DMS79 treated with DMSO at 0.1 percent for 48 hours (cell line): ENCODE measurements at regions not wholly inside any gene's neighbourhood (a gene's known extent, or its start where the extent isn't known, plus 50 kb on each side); places are given as distances from the start of the nearest gene placed in this dataset.

Experiments used
- DNase-seq: peaks from one replicate; lab custom pipeline; 2025; lab: John Stamatoyannopoulos, UW

DNA sequence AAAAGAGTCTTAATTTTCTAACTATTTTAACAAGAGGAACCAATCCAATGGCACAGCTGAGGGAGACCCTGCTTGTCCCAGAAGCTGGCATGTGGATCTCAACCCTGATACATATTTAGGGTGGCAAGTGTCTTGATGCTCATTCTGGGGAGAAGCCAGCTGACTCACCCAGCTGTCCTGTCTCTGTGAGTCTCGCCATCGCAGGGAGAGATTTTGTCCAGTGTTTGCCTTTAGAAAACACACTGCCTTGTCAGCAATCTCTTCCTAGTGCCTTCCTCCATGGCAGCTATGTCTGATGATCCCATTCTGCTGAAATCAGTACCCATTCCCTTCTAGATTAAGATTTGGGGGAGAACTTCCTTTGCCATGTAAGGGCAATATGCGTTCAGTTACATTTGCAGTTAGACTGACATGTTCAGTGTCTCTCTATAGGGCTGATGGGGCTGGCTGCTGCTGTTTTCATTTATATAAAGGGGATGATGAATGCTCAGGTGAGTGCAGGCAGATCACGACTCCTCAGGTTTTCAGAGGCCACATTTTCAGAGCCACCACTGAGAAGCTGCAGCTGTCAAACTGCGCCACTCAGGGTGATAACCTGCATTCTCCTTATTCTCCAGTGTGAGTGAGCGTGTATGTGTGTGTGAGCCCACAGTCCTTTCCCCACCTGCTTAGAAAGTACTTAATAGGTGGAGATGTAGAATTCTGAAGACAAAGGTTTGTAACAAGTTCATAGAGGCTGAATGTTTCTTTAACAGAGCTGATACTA is 217.0 kb downstream of the GAS1 start:
- DNase-seq: no peak

GRCh38 chr9:86724529-86724928 is 222.8 kb downstream of the GAS1 start:
- DNase-seq: no peak

- no peak for DNase-seq
These were observed 224.0 kb downstream of the GAS1 start for GRCh38 chr9:86723346-86723745.

- DNase-seq: no peak
These were observed 224.6 kb downstream of the GAS1 start for GRCh38 chr9:86722706-86723075.

GRCh38 chr9:86721843-86722705 is 225.2 kb downstream of the GAS1 start:
- DNase-seq: no peak

- no peak for DNase-seq
These were observed 226.0 kb downstream of the GAS1 start for GRCh38 chr9:86721226-86721781.

- no peak for DNase-seq
These were observed 226.6 kb downstream of the GAS1 start for GRCh38 chr9:86720639-86721225.

DNA sequence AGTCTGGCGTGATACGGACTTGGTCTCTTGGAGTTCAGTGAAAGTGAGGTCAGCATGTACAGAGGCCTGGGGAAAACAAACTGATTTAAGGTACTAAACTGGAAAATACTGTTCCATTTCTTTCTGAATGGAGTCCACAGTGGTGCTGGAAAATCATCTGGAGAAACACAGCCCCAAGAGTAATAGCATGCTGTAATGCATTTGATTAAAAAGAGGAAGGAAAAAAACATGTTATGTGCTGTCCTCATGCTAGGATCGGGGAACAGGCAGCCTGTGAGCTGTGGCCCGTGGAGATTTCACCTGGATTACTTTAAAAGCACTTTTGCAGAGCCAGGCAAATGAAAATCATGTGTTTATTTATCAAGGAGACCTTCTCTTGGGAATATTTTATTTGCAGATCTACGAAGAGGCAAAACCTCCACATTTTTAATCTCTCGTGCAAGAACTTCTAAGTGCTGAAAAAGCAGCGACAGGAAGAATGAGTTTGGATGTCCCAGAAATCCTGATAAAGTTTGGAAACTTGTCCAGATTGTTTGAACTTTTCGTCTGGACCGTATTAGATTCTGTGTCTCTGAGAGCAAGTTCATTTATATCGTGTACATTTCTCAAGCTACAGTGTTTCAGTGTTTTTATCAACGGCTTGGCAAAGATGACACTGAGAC is 228.8 kb downstream of the GAS1 start:
- no peak for DNase-seq

GRCh38 chr9:86716326-86716922 is 230.9 kb downstream of the GAS1 start:
- DNase-seq: no peak

DNA sequence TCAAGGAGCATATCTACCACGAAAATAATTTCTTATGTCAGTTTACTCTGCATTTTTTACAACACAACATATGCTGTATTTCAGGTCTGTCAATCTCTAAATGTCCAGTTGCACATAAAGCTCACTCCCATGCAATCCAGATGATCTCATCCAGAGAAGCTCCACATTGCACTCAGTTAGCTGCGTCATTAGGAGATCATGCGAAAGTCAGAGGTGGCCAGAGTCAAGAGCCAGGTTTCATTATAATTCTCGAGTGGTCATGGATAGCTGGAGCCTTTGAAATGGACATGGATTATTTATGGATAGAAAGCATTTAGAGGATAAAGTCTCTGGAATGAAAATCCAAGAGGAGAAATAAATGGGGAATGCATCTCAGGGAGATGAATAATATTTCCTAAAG is 232.3 kb downstream of the GAS1 start:
- no peak for DNase-seq

DNA sequence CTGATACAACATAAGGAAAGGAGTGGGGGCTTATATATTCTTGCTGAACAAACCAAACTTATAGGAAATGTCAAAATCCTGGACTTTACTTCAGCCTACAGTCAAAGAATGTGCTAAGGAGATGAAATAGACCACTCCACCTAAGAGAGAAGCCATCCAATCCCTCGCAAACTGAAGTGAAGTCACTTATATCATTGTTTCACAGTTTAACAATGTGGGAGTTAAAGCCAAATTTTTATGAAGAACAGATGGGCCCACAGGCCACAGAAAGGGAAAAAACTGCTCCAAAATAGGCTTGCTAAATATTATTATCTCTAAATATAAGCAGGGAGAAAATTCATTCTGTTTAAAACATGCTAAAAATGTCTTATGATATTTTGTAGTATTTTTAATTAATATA is 233.3 kb downstream of the GAS1 start:
- DNase-seq: no peak

DNA sequence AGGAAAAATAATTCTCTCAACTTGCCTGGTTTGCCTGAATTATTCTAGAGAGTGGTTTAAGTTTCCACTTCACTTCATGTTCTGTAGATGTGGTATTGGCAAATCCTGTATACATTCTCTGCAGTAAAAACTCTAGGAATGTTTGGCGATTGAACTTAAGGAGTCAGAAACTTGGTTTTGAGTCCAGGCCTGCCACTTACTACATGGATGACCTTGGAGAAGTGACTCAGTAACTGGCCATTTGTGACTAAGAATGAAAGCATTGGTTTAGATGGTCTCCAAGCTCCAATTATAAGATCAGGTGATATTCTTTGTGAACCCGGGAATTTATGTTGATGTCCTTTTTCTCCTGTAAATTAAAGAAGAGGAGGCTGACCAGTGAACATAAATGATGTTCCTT is 233.8 kb downstream of the GAS1 start:
- no peak for DNase-seq

DNA sequence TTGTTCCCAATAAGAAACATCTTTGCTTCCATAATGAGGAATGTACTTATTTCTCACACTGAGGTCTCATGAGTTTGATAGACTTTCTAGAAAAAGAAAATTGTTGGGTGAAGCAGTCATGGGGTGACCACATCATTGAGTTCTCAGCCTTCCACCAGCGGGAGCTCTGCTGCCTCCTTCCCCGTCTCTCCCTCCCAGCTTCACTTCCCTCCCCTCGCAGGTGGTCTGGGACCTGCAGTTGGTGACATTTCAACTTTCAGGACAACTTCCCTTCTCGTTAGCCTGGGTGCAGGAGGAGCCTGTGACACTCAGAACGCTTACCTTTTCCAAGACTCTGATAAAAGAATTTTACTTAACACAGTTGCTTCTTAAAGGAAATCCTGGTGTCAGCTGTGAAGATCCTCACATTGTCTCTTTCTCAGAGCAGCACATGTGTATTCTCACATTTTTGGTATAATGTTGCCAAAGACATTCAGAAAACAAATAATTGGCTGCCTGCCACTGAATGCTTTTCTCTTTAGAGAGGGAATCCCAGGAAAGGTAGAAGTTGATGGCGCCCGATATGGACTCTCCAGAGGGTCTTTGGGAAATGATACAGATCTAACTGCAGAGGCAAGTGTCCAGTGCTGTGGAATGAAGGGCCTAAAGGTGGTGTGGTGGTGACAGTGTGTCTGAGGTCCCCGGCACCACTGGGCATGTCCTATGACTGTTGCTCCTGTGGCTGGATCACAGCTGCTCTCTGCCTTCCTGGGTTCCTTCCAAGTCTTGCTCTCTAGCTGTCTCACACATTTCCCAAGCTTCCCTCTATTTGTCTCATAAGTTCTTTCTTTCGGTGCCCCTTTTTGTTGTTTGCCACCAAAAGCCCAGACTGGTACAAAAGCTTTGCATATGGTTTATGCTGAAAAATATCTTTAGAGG is 238.1 kb downstream of the GAS1 start:
- DNase-seq: no peak

DNA sequence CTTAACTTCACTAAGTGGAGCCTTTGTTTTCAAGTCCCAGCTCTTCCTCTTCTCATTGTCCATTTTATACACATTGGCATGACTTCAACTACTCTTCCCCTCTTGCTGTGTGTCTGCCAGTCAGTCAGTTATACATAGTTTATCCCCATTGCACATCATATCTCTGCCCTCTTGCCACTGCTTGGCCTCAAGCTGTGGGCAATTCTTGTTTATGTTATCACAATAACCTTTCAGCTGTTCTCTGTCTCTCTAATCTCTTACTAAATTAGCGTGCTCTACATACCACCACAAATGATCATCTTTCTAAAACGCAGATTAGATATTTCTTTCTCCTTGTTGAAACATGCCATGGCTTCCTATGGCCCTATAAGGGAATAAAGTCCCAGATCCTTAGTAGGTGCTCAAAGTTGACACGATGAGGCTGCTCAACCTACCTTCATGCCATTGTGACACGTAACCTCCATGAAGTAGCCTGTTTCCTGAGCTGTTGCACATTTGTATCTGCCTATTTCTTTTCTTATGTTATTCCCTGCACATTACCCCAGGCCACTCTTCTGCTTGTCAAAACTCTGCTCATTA is 239.3 kb downstream of the GAS1 start:
- DNase-seq: no peak

DNA sequence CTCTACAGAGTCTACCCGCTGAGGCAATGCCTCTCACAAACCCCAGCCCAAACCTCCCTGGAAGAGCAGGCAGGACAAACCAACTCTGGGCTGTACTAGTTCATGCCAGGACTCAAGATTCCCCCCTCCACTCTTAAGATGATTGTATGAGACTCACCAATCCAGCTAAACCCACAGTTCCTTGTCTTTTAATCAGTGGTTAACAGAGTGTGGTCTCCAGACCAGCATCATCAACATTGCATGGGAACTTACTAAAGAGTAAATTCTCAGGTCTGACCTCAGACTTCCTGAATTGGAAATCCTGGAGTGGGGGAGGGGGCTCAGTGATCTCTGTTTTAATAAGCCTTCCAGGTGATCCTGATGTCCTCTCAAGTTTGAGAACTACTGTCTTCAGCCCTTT is 240.9 kb downstream of the GAS1 start:
- no peak for DNase-seq

- DNase-seq: no peak
These were observed 241.8 kb downstream of the GAS1 start for GRCh38 chr9:86705490-86705889.

DNA sequence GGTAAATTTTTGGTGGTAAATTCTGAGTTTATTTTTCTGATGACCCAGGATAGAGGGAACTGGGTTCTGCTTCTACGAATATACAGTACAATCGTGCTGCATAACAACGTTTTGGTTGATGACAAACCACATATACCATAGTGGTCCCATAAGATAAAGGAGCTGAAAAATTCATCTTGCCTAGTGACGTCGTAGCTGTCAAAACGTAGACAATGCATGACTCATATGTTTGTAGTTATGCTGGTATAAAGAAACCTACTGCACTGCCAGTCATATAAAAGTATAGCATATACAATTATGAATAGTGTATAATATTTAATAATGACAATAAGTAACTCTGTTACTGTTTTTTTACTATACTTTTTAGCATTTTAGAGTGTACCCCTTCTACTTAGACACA is 244.0 kb downstream of the GAS1 start:
- DNase-seq: no peak

GRCh38 chr9:86700629-86701028 is 246.7 kb downstream of the GAS1 start:
- no peak for DNase-seq

GRCh38 chr9:86697999-86698398 is 249.3 kb downstream of the GAS1 start:
- DNase-seq: no peak

- DNase-seq: no peak
These were observed 250.1 kb downstream of the GAS1 start for GRCh38 chr9:86697213-86697612.
